ENCODE measurements at regions not wholly inside any gene's neighbourhood (a gene's known extent, or its start where the extent isn't known, plus 50 kb on each side); places are given as distances from the start of the nearest gene placed in this dataset.

DNA sequence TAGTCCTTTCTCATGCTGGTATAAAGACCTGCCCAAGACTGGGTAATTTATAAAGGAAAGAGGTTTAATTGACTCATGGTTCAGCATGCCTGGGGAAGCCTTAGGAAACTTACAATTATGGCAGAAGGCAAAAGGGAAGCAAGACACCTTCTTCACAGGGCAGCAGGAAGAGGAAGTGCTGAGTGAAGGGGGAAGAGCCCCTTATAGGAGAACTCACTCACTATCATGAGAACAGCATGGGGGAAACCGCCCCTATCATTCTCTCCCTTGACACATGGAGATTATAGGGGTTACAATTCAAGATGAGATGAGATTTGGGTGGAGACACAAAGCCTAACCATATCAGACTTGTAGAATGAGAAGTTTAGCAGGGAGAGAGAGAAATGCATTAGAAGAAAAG lies 373.3 kb upstream of the DIAPH2 start:
- no peak for DNase-seq

DNA sequence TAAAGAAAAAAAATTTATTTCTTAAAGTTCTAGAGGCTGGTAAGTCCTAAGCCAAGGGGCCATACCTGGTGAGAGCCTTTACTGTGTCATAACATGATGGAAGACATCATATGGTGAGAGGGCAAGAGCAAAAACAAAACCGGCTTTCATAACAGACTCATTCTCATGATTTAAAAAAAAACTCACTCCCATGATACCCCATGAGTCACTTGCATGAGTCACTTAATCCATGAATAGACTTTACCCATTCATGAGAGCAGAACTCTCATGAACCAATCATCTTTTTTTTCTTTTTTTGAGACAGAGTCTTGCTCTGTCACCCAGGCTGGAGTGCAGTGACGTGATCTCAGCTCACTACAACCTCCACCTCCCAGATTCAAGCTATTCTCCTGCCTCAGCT lies 369.7 kb upstream of the DIAPH2 start:
- peak; percentile 71 for DNase-seq

DNA sequence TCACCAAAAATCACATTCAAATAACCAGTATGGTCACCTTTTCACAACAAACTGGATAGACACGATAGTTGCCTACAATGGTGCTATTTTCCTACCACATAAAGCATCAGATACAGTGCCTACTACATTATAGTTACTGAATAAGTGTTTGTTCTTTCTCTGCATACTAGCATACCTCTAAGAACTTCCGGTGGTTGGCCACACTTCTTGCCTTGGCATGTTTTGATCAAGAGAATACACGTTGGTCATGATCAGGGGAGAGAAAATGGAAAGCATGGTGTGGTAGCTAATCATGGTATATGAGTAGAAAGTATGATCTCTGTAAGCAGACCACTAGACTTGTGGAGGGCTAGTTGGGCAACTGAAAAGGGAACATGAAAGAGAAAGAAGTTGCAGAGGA lies 322.8 kb upstream of the DIAPH2 start:
- DNase-seq, result peak; percentile 32

DNA sequence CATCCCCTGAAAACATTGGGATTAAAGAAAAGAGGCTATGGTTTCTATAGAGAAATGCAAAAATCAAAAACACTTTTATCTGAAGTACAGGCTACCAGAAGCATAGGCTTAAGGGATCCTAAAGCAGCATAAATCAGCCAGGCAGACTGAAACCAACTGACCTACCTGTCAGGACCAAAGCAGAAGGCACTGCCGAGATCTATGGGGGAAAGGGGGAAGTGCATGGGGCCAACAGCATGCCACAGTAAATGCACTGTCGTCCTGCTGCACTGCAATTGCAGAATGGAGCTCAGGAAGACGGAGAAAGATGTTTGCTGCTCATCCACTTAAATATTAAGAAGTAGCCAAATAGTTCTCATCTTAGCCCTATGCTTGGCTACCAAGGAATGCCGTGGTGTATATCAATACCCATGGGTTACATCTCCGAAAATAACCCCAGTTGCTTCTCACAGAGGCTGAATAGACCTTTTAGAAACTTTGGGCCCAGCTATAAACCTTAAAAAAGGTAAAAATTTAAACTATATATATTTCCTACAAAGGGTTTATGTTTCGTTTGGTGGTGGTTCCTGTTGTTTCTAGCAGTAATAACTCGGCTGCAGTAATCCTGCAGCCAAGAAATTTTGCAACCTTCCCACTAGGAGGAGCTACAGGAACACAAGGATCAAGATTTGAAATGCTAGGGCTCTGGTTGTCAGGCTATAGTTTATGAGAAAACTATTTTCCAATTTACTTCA lies 312.2 kb upstream of the DIAPH2 start:
- peak; percentile 55 for DNase-seq

- DNase-seq, result no peak
Observed at GRCh38 chrX:96373047-96373355, 311.6 kb upstream of the DIAPH2 start.

DNA sequence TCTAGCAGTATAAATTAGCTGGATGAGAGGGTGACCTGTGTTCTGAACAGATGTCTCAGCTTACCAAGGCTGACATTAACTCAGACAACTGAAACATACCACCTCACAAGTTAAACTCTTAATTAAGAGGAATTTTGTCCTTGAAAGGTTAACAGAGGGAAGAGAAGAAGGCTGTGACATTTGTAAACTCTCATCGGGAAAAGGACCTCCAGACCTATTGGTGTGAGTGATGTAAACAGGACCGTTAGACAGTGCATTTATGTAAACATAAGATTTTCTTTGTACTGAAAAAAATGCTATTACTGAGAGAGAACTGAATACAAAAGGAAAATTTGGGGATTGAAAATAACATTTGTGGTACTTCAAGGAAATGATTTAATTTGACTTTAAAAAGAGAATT lies 308.4 kb upstream of the DIAPH2 start:
- DNase-seq, result no peak

DNA sequence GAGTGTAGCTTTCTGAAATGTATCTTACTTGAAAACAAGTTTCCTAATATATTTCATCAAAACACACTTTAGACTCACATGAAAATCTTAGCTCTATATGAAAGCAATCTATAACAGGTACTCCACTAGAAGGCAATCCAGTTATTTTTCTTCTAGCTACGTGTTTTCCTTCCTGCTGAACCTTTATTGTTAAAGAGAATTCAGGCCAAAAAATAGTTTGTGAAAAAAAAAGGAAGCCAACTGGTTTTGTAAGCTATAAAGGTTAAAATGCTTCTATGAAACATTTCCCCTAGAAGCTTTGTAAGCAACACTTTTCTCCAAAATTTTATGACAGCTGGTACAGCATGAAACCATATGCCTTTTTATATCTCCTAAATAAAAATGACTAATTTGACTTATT lies 304.7 kb upstream of the DIAPH2 start:
- no peak for DNase-seq

DNA sequence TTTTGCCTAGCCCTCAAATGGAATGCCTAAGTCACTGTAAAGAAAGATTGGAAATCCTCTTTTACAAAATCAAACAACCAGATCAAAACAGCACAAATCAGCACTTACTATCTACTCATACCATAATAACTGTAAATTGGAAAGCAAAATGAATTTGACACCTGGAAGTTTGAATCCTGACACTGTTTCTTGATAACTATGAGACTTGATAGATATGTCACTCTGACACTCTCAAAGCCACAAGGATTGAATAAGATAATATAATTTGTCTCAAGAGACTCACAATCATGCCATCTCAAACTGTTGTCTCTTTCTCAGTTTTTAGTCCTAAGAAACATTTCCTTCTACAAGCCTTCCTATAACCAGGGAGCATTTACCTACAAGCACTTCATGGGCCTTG lies 302.6 kb upstream of the DIAPH2 start:
- DNase-seq, result no peak

DNA sequence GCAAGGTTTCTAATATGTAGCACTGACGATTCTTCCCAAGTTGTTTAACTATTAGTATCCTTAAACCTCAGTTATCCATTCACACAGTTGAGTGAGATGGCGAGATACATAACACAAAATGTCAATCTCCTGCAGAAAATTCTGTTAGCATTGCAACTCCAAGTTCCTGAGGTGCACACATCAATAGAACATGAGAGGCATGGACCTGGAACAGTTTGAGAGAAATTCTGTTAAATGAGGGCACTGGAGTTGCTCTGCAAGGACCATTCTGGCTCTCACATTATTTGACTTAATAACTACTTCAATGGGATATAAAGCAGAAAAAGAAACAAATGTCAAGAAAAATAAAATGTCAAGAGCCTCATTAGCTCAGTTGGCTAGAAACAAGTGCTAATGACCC lies 301.2 kb upstream of the DIAPH2 start:
- no peak for DNase-seq

DNA sequence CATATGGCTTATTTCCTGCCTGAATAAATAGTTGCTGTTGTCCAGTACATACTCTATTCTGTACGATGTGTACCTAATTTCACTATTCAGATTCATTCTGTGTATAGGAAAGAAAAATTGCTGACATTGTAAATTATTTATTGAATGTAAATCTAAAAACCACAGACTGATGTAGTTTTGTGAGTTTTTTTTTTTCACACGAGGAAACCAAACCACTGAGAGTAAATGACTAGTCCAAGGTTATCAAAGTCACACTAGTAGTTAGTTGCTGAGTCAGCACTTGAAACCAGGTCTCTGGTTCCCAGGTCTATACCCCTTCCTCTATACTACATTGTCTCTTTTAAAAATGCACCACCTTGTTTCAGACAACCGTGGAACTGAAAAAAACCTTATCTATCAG lies 298.3 kb upstream of the DIAPH2 start:
- no peak for DNase-seq

GRCh38 chrX:96386981-96387380 lies 297.7 kb upstream of the DIAPH2 start:
- no peak for DNase-seq

- no peak for DNase-seq
Observed at GRCh38 chrX:96387801-96388200, 296.8 kb upstream of the DIAPH2 start.

DNA sequence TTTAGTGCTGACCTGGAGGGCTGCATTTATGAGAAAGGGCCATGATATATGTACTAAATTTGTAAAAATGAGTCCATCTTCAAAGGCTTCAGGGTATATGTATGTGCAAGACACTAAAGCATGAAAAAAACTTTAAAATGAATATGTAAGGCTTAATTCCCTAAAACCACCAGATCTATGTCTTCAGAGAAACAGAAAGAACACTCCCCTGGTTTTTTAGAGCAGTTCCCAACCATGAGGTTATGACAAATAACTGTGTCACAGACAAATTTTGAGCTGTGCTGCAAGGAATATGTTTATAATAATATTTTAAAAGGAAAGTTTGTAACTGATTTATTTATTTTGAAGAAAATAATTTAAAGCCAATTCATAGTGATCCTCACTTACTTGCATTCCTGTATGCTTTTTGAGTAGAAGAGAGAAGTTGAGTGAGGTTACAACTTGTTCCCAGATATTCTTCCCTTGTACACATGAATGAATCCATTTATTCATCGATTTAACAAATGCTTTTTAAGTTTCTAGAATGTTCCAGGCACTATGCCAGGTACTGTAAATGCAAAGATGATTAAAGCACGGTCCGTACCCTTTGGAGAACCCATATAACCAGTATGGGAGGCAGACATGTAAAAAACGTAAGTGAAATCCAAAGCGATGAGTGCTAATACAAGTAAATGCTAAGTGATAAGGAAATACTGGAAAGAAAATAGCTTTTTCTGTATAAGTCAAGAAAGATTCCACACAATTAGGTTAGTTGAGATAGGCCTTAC lies 295.2 kb upstream of the DIAPH2 start:
- no peak for DNase-seq

GRCh38 chrX:96394598-96394997 lies 290.0 kb upstream of the DIAPH2 start:
- no peak for DNase-seq

DNA sequence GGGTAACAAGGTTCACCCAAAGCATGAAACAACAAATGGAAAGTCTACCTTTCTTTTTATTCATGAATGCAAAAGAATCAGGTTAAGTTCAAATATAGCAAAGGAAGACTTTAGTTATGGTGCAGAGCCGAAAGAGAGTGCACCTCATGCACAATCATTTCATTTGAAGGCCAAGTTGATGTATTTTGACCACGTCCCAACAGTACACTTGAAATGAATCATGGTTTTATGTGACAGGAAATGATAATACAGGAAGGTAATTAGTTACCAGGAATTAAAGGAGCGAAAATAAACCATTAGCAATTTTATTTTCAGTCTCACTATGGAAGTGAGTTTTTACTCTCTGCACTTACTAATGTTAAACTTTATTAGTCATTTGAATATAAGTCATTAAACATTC lies 281.2 kb upstream of the DIAPH2 start:
- DNase-seq, result no peak

- no peak for DNase-seq
Observed at GRCh38 chrX:96405842-96406241, 278.8 kb upstream of the DIAPH2 start.

DNA sequence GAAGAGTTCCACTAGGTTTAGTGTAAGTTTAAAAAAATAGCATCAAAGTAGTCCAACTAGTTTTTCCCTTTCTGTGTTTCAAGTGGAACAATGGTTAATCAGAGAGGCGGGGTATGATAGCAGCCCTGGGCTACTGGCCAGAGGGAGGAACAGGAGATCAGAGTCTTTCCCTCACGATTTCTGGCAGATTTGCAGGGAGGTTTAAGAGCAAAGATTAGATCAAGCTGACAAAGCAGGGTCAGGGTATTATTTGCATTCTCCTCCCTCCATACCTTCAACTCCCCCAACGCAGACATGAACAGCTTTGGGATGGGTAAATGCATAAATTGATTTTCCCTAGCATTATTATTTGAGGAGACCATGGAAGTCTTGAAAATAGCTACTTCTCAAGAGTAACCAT lies 277.6 kb upstream of the DIAPH2 start:
- DNase-seq, result no peak

DNA sequence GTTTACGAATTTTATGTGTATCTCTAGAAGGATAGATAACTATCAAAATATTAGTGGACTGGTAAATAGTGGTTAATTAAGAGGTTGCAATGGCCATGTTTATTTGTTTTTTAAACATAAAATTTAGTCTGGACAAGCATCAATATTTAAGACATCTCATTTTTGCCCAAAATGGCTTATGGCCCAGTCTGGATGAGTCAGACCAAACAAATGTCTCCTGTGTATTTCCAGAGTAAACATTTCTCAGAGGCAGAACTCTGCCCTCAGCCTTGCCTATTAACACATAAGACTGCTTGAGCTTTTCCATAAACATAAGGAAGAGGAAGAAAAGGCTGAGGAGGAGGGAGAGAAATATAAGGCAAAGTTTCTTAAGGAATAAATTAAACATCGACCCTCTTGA lies 277.1 kb upstream of the DIAPH2 start:
- no peak for DNase-seq

DNA sequence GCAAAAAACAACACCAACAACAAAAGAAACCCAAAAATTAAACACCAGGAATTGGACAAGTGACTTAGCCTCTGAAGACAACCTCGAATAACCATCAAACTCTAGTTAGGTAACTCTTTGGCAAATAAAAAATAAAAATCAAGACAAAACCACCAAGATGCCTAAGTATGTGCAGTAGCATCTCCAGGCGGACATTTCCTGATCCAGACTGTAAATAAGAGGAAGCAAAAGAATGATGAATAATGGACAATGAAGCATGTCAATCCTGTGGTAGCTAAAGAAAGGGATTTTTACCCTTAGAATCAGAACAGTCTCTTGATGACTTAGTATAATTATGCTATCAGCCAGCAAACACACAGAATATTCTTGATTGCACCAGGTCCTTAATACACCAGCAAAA lies 276.7 kb upstream of the DIAPH2 start:
- DNase-seq, result no peak

GRCh38 chrX:96410927-96411326 lies 273.7 kb upstream of the DIAPH2 start:
- no peak for DNase-seq

- DNase-seq, result no peak
Observed at GRCh38 chrX:96417695-96418094, 266.9 kb upstream of the DIAPH2 start.

DNA sequence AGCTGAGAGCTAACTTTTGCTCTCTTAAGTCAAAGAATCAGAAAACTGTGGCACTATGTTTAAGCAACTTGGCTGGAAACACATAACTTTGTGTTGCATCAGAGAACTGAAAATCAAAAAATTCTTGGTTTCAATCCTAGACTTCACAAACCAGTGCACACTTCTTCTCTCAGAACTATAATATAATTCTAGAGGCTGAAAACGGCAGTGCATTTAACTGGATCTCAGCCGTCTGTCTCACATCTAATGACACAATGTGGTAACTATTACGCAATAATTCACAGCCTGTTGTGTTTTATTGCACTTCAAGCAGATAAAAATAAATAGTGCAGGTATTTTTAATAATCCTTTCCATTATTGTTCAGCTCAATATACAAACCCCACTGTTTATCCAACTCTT lies 260.6 kb upstream of the DIAPH2 start:
- peak; percentile 67 for DNase-seq

DNA sequence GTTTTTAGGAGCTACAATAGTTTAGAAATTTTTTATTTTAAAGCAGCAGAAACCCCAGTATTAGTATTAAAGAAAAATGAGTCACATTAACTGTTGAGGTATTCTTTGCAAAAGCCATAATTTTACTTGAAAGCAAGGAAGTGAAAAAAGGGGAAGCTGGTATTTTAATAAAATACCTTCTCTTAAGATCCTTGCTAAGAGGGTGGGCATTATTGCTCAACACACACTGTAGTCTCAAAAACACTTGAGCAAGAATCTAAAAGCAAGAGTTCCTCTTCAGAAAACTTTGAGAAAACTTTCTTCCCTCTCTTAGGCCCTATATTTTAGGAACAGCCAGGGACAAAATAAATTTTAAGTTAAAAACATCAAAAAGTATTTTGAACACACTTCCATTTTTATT lies 259.4 kb upstream of the DIAPH2 start:
- peak; percentile 90 for DNase-seq

DNA sequence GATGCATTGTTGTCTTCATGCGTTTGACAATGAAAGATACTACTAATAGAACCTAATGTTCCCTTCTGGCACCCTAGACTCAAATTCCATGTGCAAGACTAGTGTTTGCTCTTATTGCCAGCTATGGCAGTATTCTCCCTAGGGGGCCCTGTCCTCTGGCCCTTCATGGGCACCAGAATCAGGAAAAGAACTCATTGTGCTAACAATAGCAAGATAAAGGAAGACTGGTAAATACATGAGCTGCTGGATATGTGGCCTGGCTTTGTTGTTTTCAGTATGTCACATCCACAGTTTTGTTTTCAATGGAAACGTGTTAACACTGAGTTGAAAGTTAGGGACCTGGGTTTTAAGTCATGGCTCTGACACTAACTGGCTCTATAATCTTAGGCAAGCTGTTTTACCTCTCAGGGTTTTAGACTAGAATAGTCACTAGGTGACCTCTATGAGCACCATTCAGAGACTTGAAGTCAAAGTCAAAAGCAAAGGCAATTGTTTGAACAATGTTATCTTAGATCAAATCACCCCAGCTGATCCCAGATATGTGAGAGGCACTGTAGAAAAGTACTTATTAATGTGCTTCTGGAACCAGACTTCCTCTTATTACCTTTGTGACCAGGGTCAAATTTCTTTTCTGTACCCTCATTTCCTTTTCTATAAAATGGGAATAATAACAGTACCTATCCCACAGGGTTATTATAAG lies 253.7 kb upstream of the DIAPH2 start:
- DNase-seq, result no peak

Data from MV-4-11 (cell line).